GM21381 (cell line): ENCODE measurements at regions not wholly inside any gene's neighbourhood (a gene's known extent, or its start where the extent isn't known, plus 50 kb on each side); places are given as distances from the start of the nearest gene placed in this dataset.
"Not testable (repeated sequence)": the region's sequence is repeated elsewhere in the genome, so short reads cannot be mapped to it uniquely, and the experiment has no call there.

Experiments
- ATAC-seq: cut with Tn5 transposase; IDR thresholded peaks from one replicate; pipeline ENCODE4 v1.9.1; 2021; ENCODE audit warnings: mild to moderate bottlenecking, moderate library complexity; ENCODE audit not compliant: unreplicated experiment

DNA sequence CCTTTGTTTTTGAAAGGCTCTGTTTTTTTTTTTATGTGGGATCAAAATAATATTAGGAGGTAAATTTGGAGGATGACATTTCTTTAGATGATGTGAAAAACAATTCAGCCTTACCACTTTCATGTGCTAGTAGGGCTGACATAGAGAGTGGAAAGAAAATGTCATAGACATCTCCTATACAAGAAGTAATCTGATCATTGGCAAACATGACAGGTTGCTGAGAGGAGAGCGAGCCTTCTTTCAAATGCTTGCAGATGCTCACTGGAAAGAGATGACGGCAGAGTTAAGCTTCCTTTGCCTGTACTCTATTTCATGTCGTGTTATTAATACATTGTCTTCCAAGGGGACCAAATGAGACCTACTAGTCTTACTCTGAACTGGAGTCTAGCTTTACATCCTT, 160.1 kb upstream of the DAP start:
- no peak for ATAC-seq

DNA sequence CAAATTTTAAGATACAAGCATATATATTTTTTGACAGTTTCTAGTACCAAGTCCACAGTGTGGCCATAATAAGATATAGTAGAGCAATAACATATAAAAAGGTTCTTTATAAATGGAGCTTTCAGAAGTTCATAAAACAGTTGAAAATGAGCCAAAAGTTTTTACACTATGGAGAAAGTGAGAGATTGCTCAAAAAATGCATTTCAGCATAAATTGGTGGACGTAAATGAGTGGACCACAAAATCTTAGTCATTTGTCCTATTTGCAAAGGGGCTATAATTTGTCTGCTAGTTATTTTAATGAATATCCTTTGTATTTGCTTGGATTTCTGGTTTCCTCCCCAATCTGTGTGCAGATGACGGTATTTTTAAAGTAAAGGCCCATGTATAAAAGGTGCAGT, 159.4 kb upstream of the DAP start:
- no peak for ATAC-seq

DNA sequence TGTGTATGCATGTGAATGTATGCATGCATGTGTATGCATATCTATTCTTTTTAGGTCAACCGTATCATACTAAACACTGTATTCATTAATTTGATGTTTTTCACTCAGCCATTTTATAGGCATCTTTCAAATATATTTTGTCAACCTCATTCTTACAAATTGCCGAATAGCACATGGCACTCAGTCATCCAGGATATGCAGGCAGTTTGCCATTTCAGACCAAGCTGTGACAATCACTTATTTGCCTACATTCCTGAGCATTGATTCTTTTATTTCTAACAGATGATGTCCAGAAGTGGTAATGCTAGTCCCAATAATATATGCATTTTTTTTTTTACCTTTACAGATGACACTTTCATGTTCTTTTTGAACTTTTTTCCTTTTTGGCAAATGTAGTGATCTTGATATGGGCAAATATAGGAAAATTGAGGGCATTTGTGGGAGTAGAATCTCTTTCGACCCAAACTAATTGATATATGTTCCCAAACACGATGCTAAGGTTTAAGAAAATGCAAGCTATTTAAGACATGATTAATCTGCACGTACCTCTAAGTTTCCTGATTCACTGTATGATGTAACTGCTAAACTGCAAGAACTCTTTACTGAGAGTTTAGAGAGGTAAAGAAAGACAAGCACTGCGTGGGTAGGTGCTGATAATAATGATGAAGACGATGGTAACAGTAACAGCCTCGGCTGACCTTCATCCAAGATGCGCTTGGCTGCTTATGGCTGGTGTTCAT, 153.9 kb upstream of the DAP start:
- no peak for ATAC-seq

DNA sequence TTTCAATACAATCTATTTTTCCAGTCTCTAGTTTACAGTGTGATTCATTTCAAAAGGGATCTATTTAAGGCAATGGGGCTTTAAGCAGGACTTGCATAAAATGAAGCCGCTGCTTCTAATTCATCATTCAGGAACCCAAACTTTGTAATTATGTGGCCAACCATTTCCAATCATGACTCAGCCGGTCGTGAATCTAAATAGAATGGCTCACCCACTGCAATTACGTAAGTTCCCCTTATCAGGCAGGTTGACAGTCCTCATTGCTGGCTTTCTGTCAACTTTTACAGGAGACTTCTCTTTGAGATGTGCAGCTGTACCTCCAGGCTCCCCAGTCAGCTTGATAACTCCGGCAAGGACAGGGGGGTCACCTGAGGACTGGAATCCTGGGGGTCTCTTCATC, 152.8 kb upstream of the DAP start:
- ATAC-seq: no peak

DNA sequence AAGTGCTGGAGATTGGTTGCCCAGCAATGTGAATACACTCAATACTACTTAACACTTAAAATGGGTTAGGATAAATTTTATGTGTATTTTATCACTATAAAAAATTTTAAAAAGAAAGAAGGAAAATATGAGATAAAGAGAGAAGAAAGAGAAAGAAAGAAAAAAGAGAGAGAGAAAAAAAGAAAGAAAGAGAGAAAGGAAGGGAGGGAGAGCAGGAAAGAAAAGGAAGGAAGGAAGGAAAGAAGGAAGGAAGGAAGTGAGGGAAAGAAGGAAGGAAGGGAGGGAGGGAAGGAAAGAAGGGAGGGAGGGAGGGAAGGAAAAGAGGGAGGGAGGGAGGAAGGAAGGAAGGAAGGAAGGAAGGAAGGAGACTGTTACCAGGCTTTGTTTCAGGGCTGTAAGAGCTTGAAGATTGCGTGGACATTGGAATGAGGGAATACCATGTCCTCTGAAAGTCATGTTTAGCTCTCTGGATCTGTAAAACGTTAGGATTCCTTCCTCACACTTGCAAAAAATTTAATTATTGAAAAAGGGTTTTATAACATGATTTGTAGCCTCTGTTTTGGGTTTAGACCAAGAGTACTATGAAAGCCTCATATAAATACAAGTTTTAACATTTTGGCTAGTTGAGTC, 152.3 kb upstream of the DAP start:
- no peak for ATAC-seq

DNA sequence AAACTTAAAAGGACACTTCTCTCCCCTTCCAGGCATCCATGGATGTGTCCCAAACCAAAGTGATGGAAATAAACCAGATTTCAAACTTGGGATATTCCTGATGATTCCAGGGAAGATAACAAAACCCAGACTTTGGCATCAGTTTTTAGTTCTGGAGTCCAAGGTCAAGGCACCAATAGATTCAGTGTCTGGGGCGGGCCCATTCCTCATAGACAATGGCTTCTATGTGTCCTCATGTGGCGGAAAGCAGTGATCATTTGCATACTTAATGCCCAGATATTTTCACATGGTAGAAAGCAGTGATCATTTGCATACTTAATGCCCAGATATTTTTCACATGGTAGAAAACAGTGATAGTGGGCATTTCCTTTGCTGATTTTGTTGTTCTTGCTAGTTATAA, 151.4 kb upstream of the DAP start:
- ATAC-seq: no peak

DNA sequence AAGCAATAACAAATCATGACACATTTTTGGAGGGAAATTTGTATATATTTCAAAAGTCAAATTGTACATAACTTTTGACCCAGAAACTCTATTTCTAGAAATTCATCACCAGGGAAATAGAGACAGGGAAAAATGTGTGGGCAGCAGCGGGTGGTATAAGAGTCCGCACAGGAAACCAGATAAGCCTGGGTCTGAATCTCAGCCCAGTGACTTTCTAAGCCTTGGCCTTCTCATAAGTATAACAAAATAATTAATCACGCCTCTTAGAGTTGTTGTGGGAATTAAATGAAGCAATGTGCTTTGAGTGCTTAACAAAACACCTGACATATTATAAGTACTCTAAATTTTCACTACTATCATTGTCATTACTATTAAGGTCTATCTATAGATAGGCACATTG, 149.2 kb upstream of the DAP start:
- no peak for ATAC-seq

DNA sequence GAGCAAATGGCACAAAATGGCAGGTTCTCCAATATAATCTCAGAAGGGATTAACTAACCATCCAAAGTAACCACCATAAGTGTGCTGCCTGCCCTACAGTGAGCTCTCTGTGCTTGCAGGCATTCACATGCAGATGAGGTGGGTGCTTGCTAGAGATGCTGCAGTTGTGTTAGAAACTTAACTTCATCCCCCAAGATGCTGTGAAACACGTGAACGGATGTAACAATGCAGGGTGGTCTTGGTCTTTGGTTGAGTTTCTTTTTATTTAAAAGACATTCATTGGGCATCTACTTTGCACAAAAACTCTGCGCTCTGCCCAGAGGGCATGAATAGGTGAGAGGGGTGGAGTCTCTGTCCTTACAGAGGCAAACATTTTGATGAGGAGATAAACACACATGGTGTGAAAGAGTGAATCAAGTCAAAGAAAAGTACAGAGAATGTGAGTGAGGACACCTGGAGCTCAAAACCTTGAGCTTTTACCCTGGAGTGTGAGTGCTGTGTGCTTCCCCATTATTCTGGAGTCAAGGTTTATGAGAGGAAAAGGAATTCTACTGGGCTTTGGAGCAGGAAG, 143.9 kb upstream of the DAP start:
- ATAC-seq: no peak

DNA sequence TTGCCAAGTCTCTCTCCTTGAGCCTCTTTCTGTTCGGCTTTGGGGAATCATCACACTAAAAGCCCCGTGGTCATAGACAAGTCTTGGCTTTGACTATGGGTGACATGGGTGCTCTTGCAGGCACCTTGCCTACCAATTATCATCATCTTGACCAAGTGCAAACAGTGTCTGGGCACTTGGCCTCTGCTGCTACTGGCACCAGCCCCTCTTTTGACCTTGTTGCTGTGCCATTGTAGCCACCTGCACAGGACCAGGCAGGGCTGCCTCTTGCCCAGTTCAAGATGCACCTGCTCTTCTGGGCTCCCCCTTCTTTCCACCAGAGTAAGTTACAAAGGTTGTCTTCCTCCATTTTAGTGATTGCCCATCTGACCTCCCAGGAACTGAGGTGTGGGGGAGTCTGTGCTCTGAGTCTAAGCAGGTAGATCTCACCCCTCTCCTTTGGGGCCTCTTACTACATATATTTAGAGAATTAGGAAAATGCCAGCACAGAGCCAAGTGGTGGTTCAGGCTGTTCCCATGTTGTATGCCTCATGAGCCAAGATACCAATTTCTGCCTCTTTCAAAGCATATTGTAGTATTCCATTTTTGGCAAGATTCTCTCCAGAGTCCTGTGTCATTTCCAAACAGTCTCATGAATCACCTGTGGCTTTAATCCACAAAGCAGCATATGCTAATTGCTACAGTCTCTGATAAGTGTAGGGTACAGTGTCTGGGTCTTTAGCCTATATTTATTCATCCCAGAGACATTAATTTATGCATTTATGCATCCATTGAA, 142.9 kb upstream of the DAP start:
- no peak for ATAC-seq

DNA sequence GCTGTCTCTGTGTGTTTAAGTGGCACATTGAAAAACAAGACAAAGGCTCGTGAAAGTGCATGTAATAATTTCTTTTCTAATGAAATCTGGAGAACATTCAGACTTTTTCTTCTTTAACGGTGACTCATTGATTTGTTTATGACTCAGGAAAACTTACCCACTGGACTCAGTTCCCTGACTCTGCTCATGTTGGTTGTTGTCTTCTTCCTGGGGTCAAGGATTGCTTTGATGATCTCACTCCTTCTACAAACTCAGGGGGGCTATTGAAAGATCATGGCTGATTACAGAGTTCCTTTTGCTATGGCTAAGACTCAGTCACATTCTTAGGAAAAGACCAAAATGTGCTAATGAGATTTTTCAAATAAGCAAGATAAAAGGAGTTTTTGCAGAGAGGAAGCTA, 141.1 kb upstream of the DAP start:
- no peak for ATAC-seq

DNA sequence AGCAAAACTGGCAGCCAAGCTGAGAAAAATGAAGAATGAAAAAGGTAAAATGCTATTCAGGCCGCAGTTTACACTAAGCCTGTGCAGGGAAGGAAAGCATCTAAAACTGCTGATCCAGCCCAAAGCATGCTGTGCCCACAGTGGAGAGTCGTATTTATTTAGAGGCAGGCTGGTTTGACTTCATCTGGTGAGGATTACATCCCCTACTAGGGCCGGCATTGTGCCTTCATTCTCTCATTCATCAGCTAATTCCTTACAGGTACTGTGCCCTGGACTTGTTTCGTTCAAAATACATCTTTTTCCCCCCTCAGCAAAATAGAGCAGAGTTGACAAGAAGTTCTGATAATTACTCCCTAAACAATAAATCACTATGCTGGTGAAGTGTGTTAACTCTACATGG, 137.5 kb upstream of the DAP start:
- no peak for ATAC-seq

DNA sequence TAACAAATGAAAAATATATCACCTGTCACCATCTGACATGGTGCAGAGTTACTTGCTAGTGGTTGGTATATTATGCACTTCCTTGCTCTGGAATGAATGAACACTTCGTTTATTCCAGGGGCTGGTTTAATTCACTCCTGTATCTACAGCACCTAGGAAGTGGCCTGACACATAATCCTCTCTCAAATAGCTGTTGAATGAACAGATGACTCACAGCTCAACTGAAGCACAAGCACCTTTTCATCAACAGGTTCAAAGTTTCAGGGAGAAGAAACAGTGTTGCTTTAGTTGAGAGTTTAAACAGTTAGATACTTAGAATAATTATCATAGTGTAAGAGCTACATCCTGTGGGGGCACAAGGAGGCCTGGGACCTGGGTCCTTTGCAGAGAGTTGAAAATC, 135.0 kb upstream of the DAP start:
- ATAC-seq: no peak

DNA sequence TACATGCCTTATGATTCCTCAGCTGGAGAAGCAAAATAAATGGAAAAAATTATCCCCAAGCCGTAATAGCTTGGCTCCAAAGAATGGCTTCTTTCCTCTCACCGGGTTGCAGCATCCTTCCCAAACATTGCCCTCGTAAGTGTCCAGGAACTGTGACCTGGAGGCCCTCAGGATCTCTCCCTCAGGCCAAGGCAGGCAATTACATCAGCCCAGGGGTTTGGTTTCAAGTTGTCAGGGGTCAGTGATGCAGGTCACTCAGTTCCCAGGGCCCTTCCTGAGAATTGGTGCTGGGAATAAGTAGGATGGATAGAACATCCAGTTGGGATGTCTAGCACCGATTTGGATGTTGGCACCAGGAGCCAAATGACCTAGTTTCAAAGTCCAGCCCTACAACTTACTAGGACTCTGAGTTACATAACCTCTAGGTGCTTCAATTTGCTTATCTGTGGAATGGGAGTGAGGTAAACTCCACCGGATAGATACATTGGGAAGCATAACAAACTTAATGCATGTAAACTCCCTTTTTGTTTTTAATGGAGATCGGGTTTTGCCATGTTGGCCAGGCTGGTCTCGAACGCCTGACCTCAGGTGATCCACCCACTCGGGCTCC, 133.5 kb upstream of the DAP start:
- ATAC-seq: no peak

DNA sequence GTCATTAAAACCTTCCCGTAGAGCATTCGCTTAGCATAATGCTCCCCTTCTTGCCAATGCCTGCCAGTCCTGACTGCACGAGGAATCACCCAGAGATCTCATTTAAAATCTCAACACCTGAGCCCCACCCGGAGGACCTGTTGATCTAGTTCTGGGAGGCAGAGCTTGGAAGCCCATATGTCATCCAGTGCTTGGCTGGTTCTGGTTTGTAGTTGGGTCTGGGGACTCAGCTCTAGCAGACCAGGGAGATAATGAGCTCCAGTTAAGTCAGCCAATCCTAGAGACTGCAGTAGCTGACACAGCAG, 131.8 kb upstream of the DAP start:
- no peak for ATAC-seq

DNA sequence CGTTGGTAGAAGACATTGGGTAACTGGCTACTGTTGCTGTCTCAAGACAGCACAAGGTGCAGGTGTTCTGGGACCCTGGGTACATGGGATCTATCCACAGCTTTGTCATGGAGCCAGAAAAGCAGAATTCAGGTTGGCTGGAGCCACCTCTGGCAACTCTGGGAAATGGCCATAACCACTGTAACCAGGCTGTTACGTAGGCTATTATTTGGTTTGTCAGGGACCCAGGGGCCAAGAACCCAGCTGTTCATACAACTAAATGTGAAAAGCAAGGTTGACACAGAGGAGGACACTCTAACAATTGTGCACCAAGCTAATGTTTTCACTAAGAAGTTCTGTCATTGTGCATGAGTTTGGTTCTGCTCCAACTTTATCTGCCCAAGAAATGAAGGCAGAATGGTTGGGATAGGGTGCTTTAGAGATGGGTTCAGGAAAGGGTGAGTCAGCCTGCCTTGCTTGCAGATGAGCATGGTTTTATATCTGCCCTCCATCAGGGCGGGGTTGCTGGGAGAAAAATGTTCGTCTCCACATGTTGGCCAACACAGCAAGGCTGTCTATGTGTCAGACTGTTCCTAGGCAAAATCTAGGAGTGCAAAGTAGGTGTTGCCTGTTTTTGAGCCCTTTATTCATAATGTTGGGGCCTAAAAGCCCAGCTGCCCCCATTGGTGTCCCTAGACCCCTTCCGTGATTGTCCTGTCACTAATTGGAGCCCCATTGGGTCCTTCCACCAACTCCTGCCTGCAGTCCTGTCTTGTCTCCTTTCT, 131.3 kb upstream of the DAP start:
- ATAC-seq: no peak

DNA sequence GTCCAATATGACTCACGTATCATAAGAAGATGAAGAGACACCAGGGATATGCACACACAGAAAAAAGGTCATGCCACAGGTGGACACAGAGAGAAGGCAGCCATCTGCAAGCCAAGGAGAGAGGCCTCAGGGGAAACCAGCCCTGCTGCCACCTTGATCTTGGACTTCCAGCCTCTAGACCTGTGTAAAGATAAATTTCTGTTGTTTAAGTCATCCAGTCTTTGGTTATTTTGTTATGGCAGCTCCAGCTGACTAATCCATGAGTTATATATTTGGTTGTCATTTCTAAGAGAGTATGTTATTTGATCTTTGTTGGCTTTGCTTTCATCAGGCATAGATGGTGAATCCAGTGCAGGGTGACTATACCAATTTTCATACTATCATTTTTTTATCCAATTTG, 130.2 kb upstream of the DAP start:
- no peak for ATAC-seq

DNA sequence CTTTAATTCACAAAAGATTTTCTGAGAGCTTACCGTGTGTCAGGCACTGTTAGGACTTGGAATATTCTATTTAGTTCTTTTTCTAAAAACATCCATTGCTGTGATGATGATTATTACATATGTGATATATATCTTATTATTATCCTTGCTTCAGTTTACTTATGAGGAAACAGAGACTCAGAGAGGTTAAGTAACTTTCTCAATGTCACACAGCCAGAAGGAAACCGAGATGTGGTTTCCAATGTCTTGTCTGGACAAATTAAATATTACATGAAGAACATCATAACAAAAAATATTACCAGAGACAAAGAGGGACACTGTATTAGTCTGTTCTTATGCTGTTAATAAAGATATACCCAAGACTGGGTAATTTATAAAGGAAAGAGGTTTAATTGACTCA, 125.5 kb upstream of the DAP start:
- no peak for ATAC-seq

DNA sequence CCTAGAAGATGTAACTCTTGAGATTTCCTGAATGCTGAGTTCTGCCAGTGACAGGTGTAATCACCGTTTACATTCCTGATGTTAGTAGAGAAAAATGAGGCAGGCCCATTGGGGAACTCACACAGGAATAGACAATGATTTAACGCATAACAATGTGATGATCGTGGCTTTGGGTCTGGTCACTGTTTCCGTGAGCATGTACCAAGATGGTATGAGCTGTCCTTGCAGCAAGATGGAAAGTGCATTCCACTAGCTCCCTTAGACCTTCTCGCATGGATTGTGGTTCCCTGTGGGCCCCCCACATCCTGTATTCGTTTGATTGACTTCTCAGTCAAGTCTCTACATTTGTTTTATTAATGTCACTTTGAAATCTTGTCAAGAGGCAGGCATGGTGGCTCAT, 124.0 kb upstream of the DAP start:
- no peak for ATAC-seq

DNA sequence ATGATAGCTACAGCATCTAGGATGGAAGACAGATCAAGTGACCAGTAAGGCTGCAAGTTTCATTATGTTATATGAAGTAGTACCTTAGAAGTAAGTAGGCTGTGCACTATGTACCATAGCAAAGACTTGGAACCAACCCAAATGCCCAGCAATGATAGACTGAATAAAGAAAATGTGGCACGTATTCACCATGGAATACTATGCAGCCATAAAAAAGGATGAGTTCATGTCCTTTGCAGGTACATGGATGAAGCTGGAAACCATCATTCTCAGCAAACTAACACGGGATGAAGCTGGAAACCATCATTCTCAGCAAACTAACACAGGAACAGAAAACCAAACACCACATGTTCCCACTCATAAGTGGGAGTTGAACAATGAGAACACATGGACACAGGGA, 122.9 kb upstream of the DAP start:
- not testable (repeated sequence) for ATAC-seq

DNA sequence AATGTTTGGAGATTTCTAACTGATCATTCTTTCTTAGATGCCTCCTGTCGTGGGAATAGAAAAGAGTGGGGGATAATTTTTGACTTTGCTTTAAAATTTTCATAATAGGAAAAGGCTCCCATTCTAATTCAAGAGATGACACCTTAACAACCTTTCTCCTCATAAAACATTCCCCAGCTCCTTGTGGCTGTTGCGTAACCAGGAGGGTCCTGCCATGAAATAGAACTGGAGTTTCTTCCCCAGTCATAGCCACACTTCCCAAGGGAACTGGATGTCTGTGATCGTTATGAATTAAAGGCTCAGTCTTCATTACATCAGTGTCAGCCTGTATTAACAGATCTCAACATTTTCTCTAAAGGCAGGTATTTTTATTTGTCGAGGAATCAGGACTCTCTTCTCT, 119.9 kb upstream of the DAP start:
- no peak for ATAC-seq

DNA sequence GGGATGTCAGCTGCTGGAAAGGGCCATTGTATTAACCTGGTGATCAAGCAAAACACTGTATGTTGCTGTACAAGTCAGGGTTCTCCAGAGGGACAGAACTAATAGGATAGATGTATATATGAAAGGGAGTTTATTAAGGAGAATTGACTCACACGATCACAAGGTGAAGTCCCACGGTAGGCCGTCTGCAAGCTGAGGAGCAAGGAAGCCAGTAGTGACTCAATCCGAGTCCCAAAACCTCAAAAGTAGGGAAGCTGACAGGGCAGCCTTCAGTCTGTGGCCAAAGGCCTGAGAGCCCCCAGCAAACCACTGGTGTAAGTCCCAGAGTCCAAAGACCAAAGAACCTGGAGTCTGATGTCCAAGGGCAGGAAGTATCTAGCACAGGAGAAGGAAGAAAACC, 116.0 kb upstream of the DAP start:
- ATAC-seq: not testable (repeated sequence)
